GM20000 (cell line): ENCODE measurements at regions not wholly inside any gene's neighbourhood (a gene's known extent, or its start where the extent isn't known, plus 50 kb on each side); places are given as distances from the start of the nearest gene placed in this dataset.

Experiments used
- DNase-seq: peaks from one replicate; pipeline ENCODE4 v3.0.0; 2012; ENCODE audit warnings: low spot score
- TF ChIP-seq, protein P1 (sequence below): IDR thresholded peaks from 2 replicates; pipeline ENCODE4 v1.5.1; 2012; ENCODE audit warnings: mild to moderate bottlenecking, control low read depth; ENCODE audit errors: extremely low read depth, missing control alignments

DNA sequence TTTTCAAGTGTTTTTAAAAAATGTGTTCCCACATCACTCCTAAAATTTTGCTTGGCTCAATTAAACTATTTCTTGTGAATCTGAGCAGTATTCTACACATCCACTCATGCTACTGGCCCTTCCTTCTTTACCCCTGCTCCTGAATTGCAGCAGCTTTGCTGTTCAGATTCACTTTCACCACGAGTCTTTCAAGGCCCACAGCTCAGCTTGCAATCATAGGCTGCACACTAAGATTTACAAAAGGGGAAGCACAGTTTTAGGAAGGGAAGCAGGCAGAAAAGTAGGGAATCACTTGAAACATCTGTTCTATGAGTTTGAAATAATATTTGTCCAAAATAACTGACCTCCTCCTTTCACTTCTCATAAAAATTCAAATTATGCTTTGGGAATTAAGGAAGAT is 70.9 kb upstream of the EDEM3 start:
- no peak for DNase-seq
- TF ChIP-seq, protein P1, sequence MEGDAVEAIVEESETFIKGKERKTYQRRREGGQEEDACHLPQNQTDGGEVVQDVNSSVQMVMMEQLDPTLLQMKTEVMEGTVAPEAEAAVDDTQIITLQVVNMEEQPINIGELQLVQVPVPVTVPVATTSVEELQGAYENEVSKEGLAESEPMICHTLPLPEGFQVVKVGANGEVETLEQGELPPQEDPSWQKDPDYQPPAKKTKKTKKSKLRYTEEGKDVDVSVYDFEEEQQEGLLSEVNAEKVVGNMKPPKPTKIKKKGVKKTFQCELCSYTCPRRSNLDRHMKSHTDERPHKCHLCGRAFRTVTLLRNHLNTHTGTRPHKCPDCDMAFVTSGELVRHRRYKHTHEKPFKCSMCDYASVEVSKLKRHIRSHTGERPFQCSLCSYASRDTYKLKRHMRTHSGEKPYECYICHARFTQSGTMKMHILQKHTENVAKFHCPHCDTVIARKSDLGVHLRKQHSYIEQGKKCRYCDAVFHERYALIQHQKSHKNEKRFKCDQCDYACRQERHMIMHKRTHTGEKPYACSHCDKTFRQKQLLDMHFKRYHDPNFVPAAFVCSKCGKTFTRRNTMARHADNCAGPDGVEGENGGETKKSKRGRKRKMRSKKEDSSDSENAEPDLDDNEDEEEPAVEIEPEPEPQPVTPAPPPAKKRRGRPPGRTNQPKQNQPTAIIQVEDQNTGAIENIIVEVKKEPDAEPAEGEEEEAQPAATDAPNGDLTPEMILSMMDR: no peak

DNA sequence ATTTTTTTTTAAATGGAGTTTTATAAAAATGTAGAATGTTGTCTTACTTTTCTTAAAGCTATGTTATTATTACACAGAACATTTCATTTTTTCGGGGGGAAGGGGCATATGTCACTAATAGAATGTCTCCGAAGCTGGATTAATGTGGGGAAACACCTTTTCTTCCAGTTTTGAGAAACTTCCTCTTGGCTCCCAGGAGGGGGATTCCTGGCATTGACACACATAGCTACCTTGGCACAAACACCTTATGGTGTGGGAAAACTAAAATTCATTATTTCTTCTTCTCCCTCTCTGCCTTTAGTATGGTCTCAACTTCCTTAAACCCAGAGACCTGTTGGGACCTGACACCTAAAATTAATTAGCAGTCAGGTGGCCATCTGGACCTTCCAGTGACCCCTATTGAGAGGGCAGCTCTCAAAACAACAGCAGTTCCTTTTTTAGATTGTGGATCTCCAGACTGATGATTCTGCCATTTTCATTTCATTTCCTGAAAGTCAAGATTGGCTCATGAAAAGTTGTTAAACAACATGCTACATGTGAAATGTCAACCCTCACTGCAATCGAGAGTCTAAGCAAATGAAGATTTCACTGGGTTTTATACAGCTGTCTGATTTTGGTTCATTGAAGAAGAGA is 70.1 kb upstream of the EDEM3 start:
- TF ChIP-seq, protein P1: no peak
- no peak for DNase-seq

DNA sequence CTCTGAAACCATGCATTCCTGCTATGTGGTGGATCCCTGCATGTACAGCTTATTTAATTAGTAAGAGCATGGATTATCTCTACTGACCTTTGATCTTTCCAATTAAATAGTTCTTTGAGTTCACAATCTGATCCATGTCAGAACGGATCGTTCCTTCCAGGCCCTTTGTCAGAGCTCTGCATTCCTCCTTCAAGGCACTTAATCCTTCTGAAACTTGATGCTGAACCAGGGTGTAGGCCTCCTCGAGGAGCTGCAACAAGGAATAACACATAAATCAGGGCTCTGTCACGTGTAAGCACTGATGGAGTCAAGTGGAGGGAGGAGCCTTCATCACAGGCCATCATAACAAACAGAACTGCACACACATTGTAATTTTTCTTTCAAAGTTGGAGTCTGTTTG is 68.4 kb upstream of the EDEM3 start:
- DNase-seq: no peak
- TF ChIP-seq, protein P1: no peak

DNA sequence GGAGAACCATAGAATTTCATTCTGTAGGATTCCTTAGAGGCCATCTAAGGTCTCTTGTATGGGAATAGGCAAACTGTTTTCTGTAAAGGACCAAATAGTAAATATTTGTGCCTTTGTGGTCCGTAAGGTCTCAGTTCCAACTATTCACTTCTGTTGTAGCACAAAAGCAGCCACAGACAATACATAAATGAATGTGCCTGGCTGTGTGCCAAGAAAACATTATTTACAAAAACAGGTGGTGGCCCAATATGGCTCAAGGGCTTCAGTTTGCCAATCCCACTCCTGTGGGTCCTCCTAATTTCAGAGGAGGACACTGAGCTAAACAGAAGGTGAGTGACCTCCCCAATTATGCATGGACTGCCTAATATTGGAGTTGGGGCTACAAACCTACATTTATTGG is 67.6 kb upstream of the EDEM3 start:
- TF ChIP-seq, protein P1: no peak

DNA sequence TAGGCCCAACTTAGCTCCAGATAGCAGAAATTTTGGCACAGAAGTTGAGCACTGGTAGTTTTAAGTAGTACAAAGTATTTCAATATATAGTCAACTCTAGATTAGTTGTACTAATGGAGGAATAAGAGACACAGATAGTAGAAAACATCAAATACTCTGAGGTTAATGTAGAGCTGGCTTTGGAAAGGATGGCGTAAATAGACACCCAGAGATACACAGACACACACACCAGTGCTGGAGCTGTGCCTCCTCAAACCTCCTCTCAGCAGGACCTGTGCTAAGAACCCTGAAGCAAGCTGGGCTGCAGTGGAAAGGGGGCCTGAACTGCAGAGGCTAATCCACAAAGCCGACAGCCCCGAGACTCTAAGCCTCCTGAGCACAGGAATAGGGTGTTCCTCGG is 67.0 kb upstream of the EDEM3 start:
- no peak for DNase-seq
- TF ChIP-seq, protein P1: no peak

More for the DNA sequence above, 67.6 kb upstream of the EDEM3 start:
- no peak for DNase-seq

DNA sequence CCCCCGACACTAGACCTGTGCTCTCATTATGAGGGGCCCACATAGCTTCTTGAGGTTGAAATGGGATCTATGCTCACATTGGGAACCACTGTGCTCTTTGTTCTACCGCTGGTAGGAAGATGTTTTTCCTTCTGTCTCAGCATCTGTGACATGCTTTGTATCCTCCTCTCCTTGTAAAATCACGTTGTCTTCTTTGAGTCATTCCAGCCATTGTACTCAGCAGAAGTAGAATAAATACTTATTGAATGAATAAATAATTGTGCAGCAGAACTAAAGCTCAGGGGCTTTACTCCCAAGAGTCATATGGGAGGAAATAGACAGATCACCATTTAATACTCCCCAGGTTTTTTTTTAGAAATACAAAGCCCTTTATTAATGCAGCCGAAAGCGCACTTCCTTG is 66.3 kb upstream of the EDEM3 start:
- DNase-seq: no peak
- TF ChIP-seq, protein P1: no peak

DNA sequence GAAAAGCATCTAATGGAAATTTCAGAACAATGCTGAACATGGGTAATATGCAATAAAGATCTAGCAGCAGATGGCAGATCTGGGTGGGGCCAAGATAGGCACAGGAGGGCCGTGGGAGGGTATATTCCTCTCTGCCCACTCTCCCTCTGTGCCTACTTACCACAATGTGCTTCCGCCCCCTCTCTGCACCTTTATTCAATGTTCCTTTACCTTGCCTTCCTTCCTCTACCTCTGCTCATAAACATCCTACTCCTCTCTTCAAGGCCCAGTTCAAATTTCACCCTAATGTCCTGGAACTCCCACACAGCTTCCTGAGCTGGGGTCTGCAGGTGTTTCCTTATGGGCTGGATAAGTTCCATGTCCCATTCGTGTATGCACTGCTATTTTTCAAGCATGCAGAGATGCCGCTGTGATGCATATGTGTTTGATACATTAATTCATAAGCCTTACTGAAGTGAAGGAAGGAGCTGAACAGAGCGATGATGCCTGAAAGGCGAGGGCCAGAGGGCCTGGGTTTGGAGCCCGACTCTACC is 65.6 kb upstream of the EDEM3 start:
- TF ChIP-seq, protein P1: no peak
- DNase-seq: no peak
